Tibial artery (tissue), 4 donors: ENCODE measurements at regions not wholly inside any gene's neighbourhood (a gene's known extent, or its start where the extent isn't known, plus 50 kb on each side); places are given as distances from the start of the nearest gene placed in this dataset.
"Not testable (repeated sequence)": the region's sequence is repeated elsewhere in the genome, so short reads cannot be mapped to it uniquely, and the experiment has no call there.

ENCODE experiments used
- DNase-seq, 2 donors: peaks; one replicate each; pipeline ENCODE4 v3.0.0-alpha.2; 2019
- H3K27ac ChIP-seq, 2 donors: fragments of 200-600 bp; sonication (generic) in 1 of 2; 1 replicate in 1 of 2; 2 replicates in 1 of 2; pipeline ENCODE4 v1.5.1; 2018 to 2019; ENCODE audit warnings: mild to moderate bottlenecking in 1 of 2
- H3K27me3 ChIP-seq, 2 donors: fragments of 200-600 bp; sonication (generic) in 1 of 2; one replicate each; pipeline versions ENCODE4 v1.5.1 to v1.6.0; 2016 to 2019
- H3K36me3 ChIP-seq, 3 donors: fragments of 200-600 bp; sonication (generic) in 2 of 3; one replicate each; pipeline ENCODE4 v1.5.1; 2016 to 2019; ENCODE audit warnings: mild to moderate bottlenecking in 2 of 3
- H3K4me1 ChIP-seq, 4 donors: fragments of 200-600 bp; sonication (generic) in 2 of 4; 1 replicate in 3 of 4; 2 replicates in 1 of 4; pipeline ENCODE4 v1.5.1; 2016 to 2019
- H3K4me3 ChIP-seq, 2 donors: fragments of 200-600 bp; sonication (generic) in 1 of 2; 1 replicate in 1 of 2; 2 replicates in 1 of 2; pipeline ENCODE4 v1.5.1; 2018 to 2019; ENCODE audit warnings: mild to moderate bottlenecking in 2 of 2
- H3K9me3 ChIP-seq, 3 donors: fragments of 200-600 bp; sonication (generic) in 1 of 3; one replicate each; pipeline ENCODE4 v1.5.1; 2016 to 2019
- CTCF ChIP-seq, 2 experiments: fragments of 200-600 bp in 1 of 2; fragments of 450-650 bp in 1 of 2; IDR thresholded peaks; one replicate each; pipeline ENCODE4 v1.5.1; 2017 to 2019; ENCODE audit warnings: antibody characterized with exemption in 2 of 2, mild to moderate bottlenecking in 1 of 2, moderate library complexity in 1 of 2
- intact Hi-C: fragments of 100-400 bp; cut with DNase I; formaldehyde crosslinking; loops from one replicate; pipeline ENCODE4 v1.15.0; 2023; ENCODE audit warnings: low total_unique reads

- Histone ChIP-seq H3K27ac (no peak overlapping the region), H3K36me3 (no peaks in the 10 kb centered on the region), H3K4me1 (peaks cover 0 to 40% (median 29%) of the 10 kb centered on the region in 4 donors), H3K27me3 (no peaks in the 10 kb centered on the region), H3K9me3 (no peaks in the 10 kb centered on the region), H3K4me3 (no peak overlapping the region)
- no peak for TF ChIP-seq CTCF (IDR thresholded peaks at IDR 0.05)
- DNase-seq = no peak
- intact Hi-C loops = no loop called here
These were observed 107.5 kb upstream of the NCOR2 start for GRCh38 chr12:124674937-124675336.

GRCh38 chr12:124673801-124674617 lies 106.6 kb upstream of the NCOR2 start:
- no peak for DNase-seq

GRCh38 chr12:124669271-124669721 lies 101.9 kb upstream of the NCOR2 start:
- H3K27me3 ChIP-seq, H3K9me3 ChIP-seq, intact Hi-C loops, H3K27ac ChIP-seq, H3K36me3 ChIP-seq, H3K4me3 ChIP-seq, DNase-seq: not testable (repeated sequence)
- peaks cover 0 to 26% (median 15%) of the 10 kb centered on the region in 4 donors for H3K4me1 ChIP-seq

More at GRCh38 chr12:124673801-124674617, 106.6 kb upstream of the NCOR2 start:
- Histone ChIP-seq H3K27ac (no peak overlapping the region), H3K27me3 (no peaks in the 10 kb centered on the region), H3K4me3 (no peak overlapping the region), H3K9me3 (no peaks in the 10 kb centered on the region), H3K4me1 (peaks cover 0 to 31% (median 21%) of the 10 kb centered on the region in 4 donors), H3K36me3 (no peaks in the 10 kb centered on the region)
- intact Hi-C loops = no loop called here
- TF ChIP-seq CTCF (IDR thresholded peaks at IDR 0.05) = no peak

- H3K27ac ChIP-seq = no peak overlapping the region
- TF ChIP-seq CTCF (IDR thresholded peaks at IDR 0.05) = no peak
These were observed 101.2 kb upstream of the NCOR2 start for GRCh38 chr12:124668602-124669001.

GRCh38 chr12:124667506-124668326 lies 100.3 kb upstream of the NCOR2 start:
- DNase-seq = no peak
- no peaks in the 10 kb centered on the region for H3K9me3 ChIP-seq
- no peak overlapping the region for H3K4me3 ChIP-seq
- no peaks in the 10 kb centered on the region for H3K36me3 ChIP-seq
- intact Hi-C loops = no loop called here
- no peak for TF ChIP-seq CTCF (IDR thresholded peaks at IDR 0.05)
- H3K4me1 ChIP-seq = peaks cover 0 to 31% (median 21%) of the 10 kb centered on the region in 4 donors
- H3K27me3 ChIP-seq = no peaks in the 10 kb centered on the region
- H3K27ac ChIP-seq = no peak overlapping the region

More at GRCh38 chr12:124668602-124669001, 101.2 kb upstream of the NCOR2 start:
- Histone ChIP-seq H3K36me3 (no peaks in the 10 kb centered on the region), H3K4me1 (peaks cover 0 to 31% (median 19%) of the 10 kb centered on the region in 4 donors), H3K9me3 (no peaks in the 10 kb centered on the region), H3K27me3 (no peaks in the 10 kb centered on the region), H3K4me3 (no peak overlapping the region)
- intact Hi-C loops = no loop called here
- no peak for DNase-seq
